HG03432 (cell line): ENCODE measurements at regions not wholly inside any gene's neighbourhood (a gene's known extent, or its start where the extent isn't known, plus 50 kb on each side); places are given as distances from the start of the nearest gene placed in this dataset.
"Not testable (repeated sequence)": the region's sequence is repeated elsewhere in the genome, so short reads cannot be mapped to it uniquely, and the experiment has no call there.

Experiments
- ATAC-seq: cut with Tn5 transposase; IDR thresholded peaks from one replicate; pipeline ENCODE4 v1.9.1; 2021; ENCODE audit warnings: mild to moderate bottlenecking, moderate library complexity; ENCODE audit not compliant: unreplicated experiment

DNA sequence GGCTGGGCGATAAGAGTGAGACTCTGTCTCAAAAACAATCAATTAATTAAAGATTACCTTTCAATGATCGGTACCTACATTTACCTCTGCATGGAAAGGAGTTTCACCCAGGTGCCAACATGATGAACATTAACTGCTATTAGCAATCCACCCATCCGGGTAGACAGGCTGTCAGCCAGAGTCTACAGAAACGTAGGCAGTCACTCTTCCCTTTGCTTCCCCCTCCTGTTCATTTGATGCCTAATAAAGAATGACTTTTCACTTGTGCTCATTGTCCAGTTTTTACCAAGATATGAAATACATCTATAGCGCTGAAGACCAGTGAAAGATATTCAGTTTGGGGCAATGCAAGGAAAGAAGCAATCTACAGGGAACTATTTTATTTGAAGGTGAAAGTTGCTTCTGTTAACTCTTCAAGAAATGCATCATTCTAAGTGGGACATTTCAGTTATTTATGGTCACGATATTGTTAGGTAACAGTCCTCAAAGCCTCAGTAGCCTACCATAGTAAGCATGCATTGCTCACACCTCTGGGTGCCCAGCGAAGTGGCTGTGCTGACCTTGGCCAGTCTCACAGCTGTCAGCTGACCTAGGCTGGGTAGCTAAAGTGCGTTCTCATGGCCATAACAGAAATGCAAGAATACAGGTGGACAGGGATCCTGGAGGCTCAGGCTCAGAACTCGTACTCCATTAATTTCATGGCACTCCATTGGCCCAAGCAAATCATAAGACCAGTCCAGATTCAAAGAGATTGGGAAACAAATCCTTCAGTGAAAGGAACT is 87.2 kb upstream of the DMRT1 start:
- ATAC-seq = no peak

GRCh38 chr9:755454-756381 is 85.8 kb upstream of the DMRT1 start:
- peak; percentile 37 for ATAC-seq

- ATAC-seq = no peak
Measured at GRCh38 chr9:757246-757881, 84.1 kb upstream of the DMRT1 start.

- no peak for ATAC-seq
Measured at GRCh38 chr9:758146-758545, 83.4 kb upstream of the DMRT1 start.

DNA sequence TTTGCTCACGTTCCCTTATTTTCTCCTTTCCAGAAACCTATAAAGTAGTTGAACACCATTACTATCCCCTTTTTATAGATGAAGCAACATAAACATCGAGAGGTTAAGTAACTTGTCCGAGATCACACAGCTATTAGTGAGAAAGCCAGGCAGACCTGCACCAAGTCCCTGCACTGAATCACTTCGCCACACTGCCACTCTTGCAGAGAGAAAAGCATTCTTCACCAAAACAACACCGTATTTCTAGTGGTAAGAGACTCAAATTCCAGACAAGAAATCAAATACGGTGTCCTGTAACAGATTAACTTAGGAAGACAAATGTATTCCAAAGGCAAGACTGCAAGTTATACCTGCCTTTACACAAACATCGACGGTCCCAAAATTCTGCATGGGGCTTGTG is 82.0 kb upstream of the DMRT1 start:
- no peak for ATAC-seq

DNA sequence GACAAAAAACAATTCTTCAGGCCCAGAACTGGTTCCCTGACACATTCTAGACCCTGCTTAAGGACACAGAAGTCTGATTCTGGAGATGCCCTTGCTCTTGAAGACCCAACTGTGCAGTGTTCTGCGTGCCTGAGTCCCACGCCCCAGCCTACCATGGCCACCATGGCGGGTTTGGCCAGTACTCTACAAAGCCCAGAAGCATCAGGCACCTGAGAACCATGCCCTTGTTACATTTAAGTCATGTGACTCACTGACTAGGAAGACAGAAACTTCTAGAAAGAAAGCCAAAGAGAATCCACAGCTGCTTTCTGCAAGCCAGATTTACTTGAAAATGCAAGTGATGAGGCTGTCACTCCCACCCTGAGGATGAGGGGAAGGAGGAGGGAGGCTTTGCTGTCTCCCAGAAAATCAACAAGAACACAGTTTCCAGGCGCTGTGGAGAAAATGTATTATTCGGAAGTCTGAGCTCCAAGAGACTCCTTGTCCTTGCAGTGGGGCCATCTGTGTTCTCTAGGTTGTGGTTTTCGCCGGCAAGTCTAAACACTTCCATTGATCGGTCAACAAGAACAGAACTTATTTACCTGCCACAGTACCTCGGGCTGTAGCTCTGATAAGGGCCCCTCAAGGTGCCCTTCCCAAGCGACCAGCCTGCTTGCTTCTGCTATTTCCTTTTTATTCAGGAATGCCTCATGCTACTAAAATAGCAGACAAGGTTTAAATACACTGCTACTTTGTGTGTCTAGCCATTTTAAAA is 81.3 kb upstream of the DMRT1 start:
- ATAC-seq = no peak

DNA sequence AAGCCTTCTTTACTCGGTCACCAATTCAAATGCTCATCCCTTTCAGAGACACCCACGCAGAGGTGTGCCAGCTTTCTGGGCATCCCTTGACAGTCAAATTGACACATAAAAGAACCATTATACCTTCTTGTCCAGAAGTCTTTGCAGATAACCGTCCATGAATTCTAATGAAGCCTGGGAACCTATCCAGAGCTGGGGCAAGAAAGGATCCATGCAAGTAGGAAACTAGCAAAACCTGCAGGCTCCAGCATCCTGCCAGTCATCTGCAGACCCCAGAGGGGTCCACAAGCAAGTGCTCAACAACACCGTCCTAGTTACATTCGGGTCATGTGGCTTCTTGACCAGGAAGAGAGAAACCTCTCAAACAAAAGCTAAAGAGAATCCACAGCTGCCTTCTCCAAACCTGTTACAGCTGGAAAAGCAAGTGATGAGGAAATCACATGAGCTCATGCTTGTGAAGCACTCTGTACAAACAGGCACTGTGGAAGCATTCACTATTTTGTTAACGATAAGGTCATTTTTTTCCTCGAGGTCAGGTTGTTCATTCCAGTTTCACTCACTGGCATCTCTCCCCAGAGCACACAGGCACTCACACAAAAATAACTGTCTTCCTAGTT is 80.2 kb upstream of the DMRT1 start:
- no peak for ATAC-seq

GRCh38 chr9:761793-762560 is 79.5 kb upstream of the DMRT1 start:
- ATAC-seq = no peak

GRCh38 chr9:763692-764091 is 77.8 kb upstream of the DMRT1 start:
- ATAC-seq = no peak

GRCh38 chr9:764105-764524 is 77.4 kb upstream of the DMRT1 start:
- ATAC-seq = peak; percentile 75

DNA sequence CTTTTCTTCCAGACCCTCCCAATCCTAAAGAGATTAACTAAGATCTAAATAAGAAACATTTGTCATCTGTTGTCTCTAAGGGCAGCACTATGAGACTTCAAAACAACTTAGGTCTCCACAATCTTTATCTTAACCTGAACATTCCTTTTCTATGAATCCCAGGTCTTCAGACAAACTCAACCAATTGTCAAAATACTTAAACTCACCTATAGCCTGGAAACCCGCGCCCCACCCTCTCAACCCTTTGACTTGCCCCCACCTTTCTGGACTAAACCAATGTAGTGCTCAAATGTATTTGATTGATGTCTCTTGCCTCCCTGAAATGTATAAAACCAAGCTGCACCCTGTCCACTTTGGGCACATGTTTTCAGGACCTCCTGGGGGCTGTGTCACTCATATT is 76.5 kb upstream of the DMRT1 start:
- ATAC-seq = no peak

- not testable (repeated sequence) for ATAC-seq
Measured at GRCh38 chr9:767061-767561, 74.4 kb upstream of the DMRT1 start.

DNA sequence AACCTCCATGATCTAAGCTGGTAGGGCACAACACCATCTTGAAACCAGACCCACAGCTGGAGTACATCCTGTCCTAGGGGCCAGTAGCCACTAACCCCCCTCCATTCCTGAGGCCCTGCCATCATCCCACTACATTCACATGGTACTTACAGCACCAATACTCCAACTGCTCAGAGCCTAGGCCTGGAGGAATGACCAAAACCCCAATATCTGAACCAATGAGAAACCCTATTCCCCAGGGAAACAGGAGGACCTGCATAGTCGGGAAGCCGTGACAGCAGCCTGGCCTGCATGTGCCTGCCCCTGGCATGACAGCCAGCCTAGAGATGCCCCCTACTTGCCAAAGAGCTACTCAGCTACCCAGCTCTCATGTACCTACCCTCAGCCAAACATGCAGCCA is 65.4 kb upstream of the DMRT1 start:
- ATAC-seq = no peak

- no peak for ATAC-seq
Measured at GRCh38 chr9:777978-778377, 63.5 kb upstream of the DMRT1 start.

DNA sequence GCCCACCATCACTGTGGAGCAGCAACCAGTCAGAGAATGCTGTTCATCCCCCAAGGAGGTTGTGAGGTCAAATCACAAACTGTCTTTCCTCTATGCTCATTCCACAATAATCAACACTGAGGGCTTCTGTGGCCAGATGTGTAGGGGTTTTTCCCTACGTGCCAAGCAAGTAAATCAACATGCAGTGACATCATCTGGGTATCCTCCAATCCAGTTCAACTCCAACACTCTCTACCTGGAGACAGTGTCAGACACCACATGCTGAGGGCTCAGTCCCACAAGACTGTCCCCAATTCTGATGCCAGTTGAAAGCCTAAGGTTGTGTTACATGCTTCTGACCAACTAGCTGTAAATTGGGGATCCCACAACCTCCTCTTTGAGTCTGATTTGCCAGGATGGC is 57.3 kb upstream of the DMRT1 start:
- no peak for ATAC-seq

- no peak for ATAC-seq
Measured at GRCh38 chr9:784916-785315, 56.6 kb upstream of the DMRT1 start.

DNA sequence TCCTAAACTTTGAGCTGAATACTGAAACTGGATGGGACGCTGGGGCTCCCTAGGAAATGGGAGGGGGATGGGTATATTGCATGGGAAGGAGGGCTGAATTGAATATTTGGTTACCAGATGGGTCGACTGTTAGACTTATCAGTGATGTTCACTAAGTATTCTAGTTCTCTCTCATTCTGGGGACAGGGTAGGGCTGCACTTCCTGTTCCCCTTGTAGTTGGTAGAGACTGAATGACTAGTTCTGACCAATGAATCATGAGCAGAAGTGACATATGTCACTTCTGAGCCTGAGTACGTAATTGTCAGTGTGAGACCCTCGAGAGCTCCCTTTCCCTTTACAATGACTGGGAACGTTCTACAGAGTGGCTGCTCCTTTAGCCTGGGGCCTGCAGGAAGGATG is 55.5 kb upstream of the DMRT1 start:
- no peak for ATAC-seq

- ATAC-seq = no peak
Measured at GRCh38 chr9:786405-786804, 55.1 kb upstream of the DMRT1 start.

GRCh38 chr9:788777-789176 is 52.7 kb upstream of the DMRT1 start:
- no peak for ATAC-seq
